ENCODE measurements at regions not wholly inside any gene's neighbourhood (a gene's known extent, or its start where the extent isn't known, plus 50 kb on each side); places are given as distances from the start of the nearest gene placed in this dataset.

DNA sequence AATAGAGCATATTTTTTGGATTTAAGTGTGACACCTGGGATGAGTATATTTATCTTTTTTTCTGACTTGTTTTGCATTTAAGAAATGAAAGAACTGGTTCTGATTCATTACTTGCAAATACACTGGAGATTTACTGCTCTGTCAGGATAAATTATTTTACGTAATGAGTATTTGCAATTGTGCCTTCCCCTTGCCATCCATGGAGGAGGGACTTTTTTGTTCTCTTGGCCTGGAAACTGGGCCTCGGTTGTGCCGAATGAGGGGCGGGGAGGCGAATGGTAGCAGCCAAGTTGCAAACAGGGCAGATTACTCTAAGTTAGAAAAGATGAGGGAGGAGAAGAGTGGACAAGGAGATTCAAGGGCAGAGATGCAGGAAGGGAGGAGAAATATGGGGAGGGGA, 308.7 kb downstream of the ATP23 start:
- Histone ChIP-seq H3K9me3 (ENCODE audit: control extremely low read depth in 1 of 3, control insufficient read depth in 2 of 3, insufficient read depth in 1 of 3, low read length in 2 of 3) (peaks cover 0 to 6% (median 0%) of the 10 kb centered on the region in 3 donors), H3K79me2 (ENCODE audit: control insufficient read depth, insufficient read depth, low read length) (no peaks in the 10 kb centered on the region), H3K4me3 (ENCODE audit: control extremely low read depth in 1 of 5, extremely low read depth in 1 of 5, insufficient read depth in 1 of 5, low read depth in 2 of 5, low read length in 4 of 5) (no peak overlapping the region), H3K27me3 (replicated peaks in 1 of 4; ENCODE audit: control extremely low read depth in 1 of 4, control insufficient read depth in 3 of 4, insufficient read depth in 4 of 4, low read length in 3 of 4) (no peaks in the 10 kb centered on the region), H3K4me2 (replicated peaks; ENCODE audit: low read depth, low read length, poor library complexity, severe bottlenecking) (no peak overlapping the region), H2AFZ (ENCODE audit: insufficient read depth, low read depth, low read length, poor library complexity, severe bottlenecking) (no peak overlapping the region), H3K9ac (ENCODE audit: low read length) (no peak overlapping the region), H3K27ac (ENCODE audit: low read length in 2 of 2) (no peak overlapping the region), H4K20me1 (ENCODE audit: control insufficient read depth, insufficient read depth, low read length, poor library complexity, severe bottlenecking) (no peaks in the 10 kb centered on the region), H3K4me1 (ENCODE audit: control insufficient read depth in 2 of 2, insufficient read depth in 2 of 2, low read length in 2 of 2) (no peaks in the 10 kb centered on the region), H3K36me3 (replicated peaks in 1 of 2; ENCODE audit: control extremely low read depth in 1 of 2, control insufficient read depth in 1 of 2, extremely low read depth in 1 of 2, insufficient read depth in 2 of 2, low read length in 1 of 2) (no peaks in the 10 kb centered on the region)
- WGBS (ENCODE audit: insufficient coverage): 100% methylated on average over 4 of the region's 5 CpGs
- intact Hi-C loops (cut with micrococcal nuclease): no loop called here
- Mint-ChIP-seq H3K27ac (no peak overlapping the region), H3K4me3 (no peak overlapping the region), H3K9me3 (ENCODE audit: insufficient read depth) (no peaks in the 10 kb centered on the region), H3K4me1 (no peaks in the 10 kb centered on the region), H3K27me3 (peaks cover 2% of the 10 kb centered on the region)
- DNase-seq (no peak), ATAC-seq (ENCODE audit: low read depth) (no peak)
- CTCF ChIA-PET: no interaction called here
- TF ChIP-seq EZH2 (IDR thresholded peaks at IDR 0.05; ENCODE audit: borderline replicate concordance, insufficient read depth, low read depth, low read length, poor library complexity, severe bottlenecking) (no peak), CTCF (IDR thresholded peaks at IDR 0.05) (no peak)
- POLR2A ChIA-PET: no interaction called here

GRCh38 chr12:58252914-58253313, 311.5 kb downstream of the ATP23 start:
- H3K27me3 ChIP-seq (replicated peaks in 1 of 4; ENCODE audit: control extremely low read depth in 1 of 4, control insufficient read depth in 3 of 4, insufficient read depth in 4 of 4, low read length in 3 of 4): no peaks in the 10 kb centered on the region
- H3K9me3 ChIP-seq (ENCODE audit: control extremely low read depth in 1 of 3, control insufficient read depth in 2 of 3, insufficient read depth in 1 of 3, low read length in 2 of 3): no peaks in the 10 kb centered on the region
- no peaks in the 10 kb centered on the region for H3K4me1 ChIP-seq (ENCODE audit: control insufficient read depth in 2 of 2, insufficient read depth in 2 of 2, low read length in 2 of 2)
- intact Hi-C loops (cut with micrococcal nuclease): no loop called here
- no peak overlapping the region for H3K27ac ChIP-seq (ENCODE audit: low read length in 2 of 2)
- Mint-ChIP-seq H3K9me3 (ENCODE audit: insufficient read depth) (no peaks in the 10 kb centered on the region), H3K4me1 (no peaks in the 10 kb centered on the region), H3K4me3 (no peak overlapping the region), H3K27ac (no peak overlapping the region), H3K27me3 (peaks cover 5% of the 10 kb centered on the region)
- WGBS (ENCODE audit: insufficient coverage): 55% methylated on average over 1 of the region's 2 CpGs
- H4K20me1 ChIP-seq (ENCODE audit: control insufficient read depth, insufficient read depth, low read length, poor library complexity, severe bottlenecking): no peaks in the 10 kb centered on the region
- POLR2A ChIA-PET: no interaction called here
- DNase-seq (no peak), ATAC-seq (ENCODE audit: low read depth) (no peak)
- H3K9ac ChIP-seq (ENCODE audit: low read length): no peak overlapping the region
- no peak overlapping the region for H2AFZ ChIP-seq (ENCODE audit: insufficient read depth, low read depth, low read length, poor library complexity, severe bottlenecking)
- TF ChIP-seq CTCF (IDR thresholded peaks at IDR 0.05) (no peak), EZH2 (IDR thresholded peaks at IDR 0.05; ENCODE audit: borderline replicate concordance, insufficient read depth, low read depth, low read length, poor library complexity, severe bottlenecking) (no peak)
- H3K36me3 ChIP-seq (replicated peaks in 1 of 2; ENCODE audit: control extremely low read depth in 1 of 2, control insufficient read depth in 1 of 2, extremely low read depth in 1 of 2, insufficient read depth in 2 of 2, low read length in 1 of 2): no peaks in the 10 kb centered on the region
- no peak overlapping the region for H3K4me3 ChIP-seq (ENCODE audit: control extremely low read depth in 1 of 5, extremely low read depth in 1 of 5, insufficient read depth in 1 of 5, low read depth in 2 of 5, low read length in 4 of 5)
- no peak overlapping the region for H3K4me2 ChIP-seq (replicated peaks; ENCODE audit: low read depth, low read length, poor library complexity, severe bottlenecking)
- no peaks in the 10 kb centered on the region for H3K79me2 ChIP-seq (ENCODE audit: control insufficient read depth, insufficient read depth, low read length)
- CTCF ChIA-PET: no interaction called here

Measured in B cell (primary cell).